H9 (cell line): ENCODE measurements at regions not wholly inside any gene's neighbourhood (a gene's known extent, or its start where the extent isn't known, plus 50 kb on each side); places are given as distances from the start of the nearest gene placed in this dataset.

Experiments
- DNase-seq: peaks from one replicate; pipeline ENCODE4 v3.0.0-alpha.2; 2017
- H2AFZ ChIP-seq: one replicate; pipeline ENCODE4 v1.6.1; 2013; ENCODE audit warnings: mild to moderate bottlenecking, low read length, control low read depth, moderate library complexity
- H2AK5ac ChIP-seq: 2 replicates; pipeline ENCODE4 v1.6.1; 2013; ENCODE audit warnings: low read length, control low read depth, mixed read lengths; ENCODE audit not compliant: insufficient read length
- H2BK120ac ChIP-seq: one replicate; pipeline ENCODE4 v1.6.1; 2013; ENCODE audit warnings: low read depth, mild to moderate bottlenecking, low read length, control low read depth, inconsistent platforms; ENCODE audit not compliant: poor library complexity, severe bottlenecking
- H2BK12ac ChIP-seq: 2 replicates; pipeline ENCODE4 v1.6.1; 2013; ENCODE audit warnings: low read length, control low read depth, mixed read lengths, low read depth; ENCODE audit not compliant: insufficient read length
- H2BK15ac ChIP-seq: 2 replicates; pipeline ENCODE4 v1.6.1; 2013; ENCODE audit warnings: low read depth, low read length, control low read depth
- H2BK20ac ChIP-seq: one replicate; pipeline ENCODE4 v1.6.1; 2013; ENCODE audit warnings: low read depth, mild to moderate bottlenecking, low read length, control low read depth, inconsistent platforms; ENCODE audit not compliant: poor library complexity, severe bottlenecking
- H2BK5ac ChIP-seq: 2 replicates; pipeline ENCODE4 v1.6.1; 2013; ENCODE audit warnings: low read length, control low read depth, mixed read lengths; ENCODE audit not compliant: insufficient read length
- H3K14ac ChIP-seq: 2 replicates; pipeline ENCODE4 v1.6.1; 2013; ENCODE audit warnings: low read length, control low read depth; ENCODE audit not compliant: insufficient read depth
- H3K18ac ChIP-seq: 2 replicates; pipeline ENCODE4 v1.6.1; 2013; ENCODE audit warnings: low read depth, mild to moderate bottlenecking, mixed read lengths, low read length, control low read depth; ENCODE audit not compliant: insufficient read length
- H3K23ac ChIP-seq: 2 replicates; pipeline ENCODE4 v1.6.1; 2013; ENCODE audit warnings: low read length, control low read depth, mixed read lengths, low read depth; ENCODE audit not compliant: insufficient read length
- H3K23me2 ChIP-seq: 2 replicates; pipeline ENCODE4 v1.6.1; 2013; ENCODE audit warnings: low read depth, mild to moderate bottlenecking, mixed read lengths, low read length, control low read depth; ENCODE audit not compliant: insufficient read length, poor library complexity, severe bottlenecking
- H3K27ac ChIP-seq: 2 replicates; pipeline ENCODE4 v1.5.1; 2013; ENCODE audit warnings: low read length, control low read depth, mixed read lengths, low read depth; ENCODE audit not compliant: insufficient read length
- H3K27me3 ChIP-seq: 2 replicates; pipeline ENCODE4 v1.6.1; 2013; ENCODE audit warnings: low read length, control low read depth, inconsistent platforms; ENCODE audit not compliant: insufficient read depth
- H3K4ac ChIP-seq: 2 replicates; pipeline ENCODE4 v1.6.1; 2013; ENCODE audit warnings: low read depth, mild to moderate bottlenecking, control low read depth, inconsistent platforms, low read length, moderate library complexity
- H3K4me1 ChIP-seq: 2 replicates; pipeline ENCODE4 v1.6.1; 2013; ENCODE audit warnings: low read length, control low read depth, inconsistent platforms; ENCODE audit not compliant: insufficient read depth
- H3K4me2 ChIP-seq: 2 replicates; pipeline ENCODE4 v1.6.1; 2013; ENCODE audit warnings: low read length, control low read depth, mixed read lengths; ENCODE audit not compliant: insufficient read length, insufficient read depth
- H3K56ac ChIP-seq: 2 replicates; pipeline ENCODE4 v1.6.1; 2013; ENCODE audit warnings: low read depth, mild to moderate bottlenecking, mixed read lengths, low read length, control low read depth; ENCODE audit not compliant: insufficient read length
- H3K79me1 ChIP-seq: 2 replicates; pipeline ENCODE4 v1.6.1; 2013; ENCODE audit warnings: low read depth, mild to moderate bottlenecking, moderate library complexity, low read length, control low read depth, inconsistent platforms; ENCODE audit not compliant: insufficient read depth, poor library complexity, severe bottlenecking
- H3K79me2 ChIP-seq: 2 replicates; pipeline ENCODE4 v1.6.1; 2013; ENCODE audit warnings: low read length, control low read depth, inconsistent platforms; ENCODE audit not compliant: insufficient read depth
- H3K9ac ChIP-seq: 2 replicates; pipeline ENCODE4 v1.6.1; 2013; ENCODE audit warnings: low read length, control low read depth, mixed read lengths; ENCODE audit not compliant: insufficient read length; ENCODE audit errors: extremely low read depth
- H3K9me3 ChIP-seq: one replicate; pipeline ENCODE4 v1.6.1; 2013; ENCODE audit warnings: low read depth, low read length, inconsistent platforms; ENCODE audit not compliant: control insufficient read depth
- H3T11ph ChIP-seq: one replicate; pipeline ENCODE4 v1.6.1; 2013; ENCODE audit warnings: mild to moderate bottlenecking, low read length, control low read depth, inconsistent platforms
- H4K20me1 ChIP-seq: one replicate; pipeline ENCODE4 v1.6.1; 2013; ENCODE audit not compliant: control insufficient read depth, insufficient read length, insufficient read depth
- H4K5ac ChIP-seq: 2 replicates; pipeline ENCODE4 v1.6.1; 2013; ENCODE audit warnings: low read depth, mild to moderate bottlenecking, mixed read lengths, low read length, control low read depth; ENCODE audit not compliant: insufficient read length
- H4K8ac ChIP-seq: replicated peaks from 2 replicates; pipeline ENCODE4 v1.6.1; 2013; ENCODE audit warnings: low read length, control low read depth, mixed read lengths, low read depth; ENCODE audit not compliant: insufficient read length
- H4K91ac ChIP-seq: 2 replicates; pipeline ENCODE4 v1.6.1; 2013; ENCODE audit warnings: low read depth, mild to moderate bottlenecking, moderate library complexity, mixed read lengths, low read length, control low read depth; ENCODE audit not compliant: insufficient read length
- H3K27ac Mint-ChIP-seq, 3 experiments: 2 replicates in 2 of 3; 3 replicates in 1 of 3; pipeline ENCODE4 v1.8.0; 2020 to 2021; ENCODE audit warnings: mixed read lengths in 3 of 3, mild to moderate bottlenecking in 1 of 3, moderate library complexity in 1 of 3
- H3K27me3 Mint-ChIP-seq: 2 replicates; pipeline ENCODE4 v1.8.0; 2021; ENCODE audit warnings: low read depth, mild to moderate bottlenecking, moderate library complexity, mixed read lengths
- H3K36me3 Mint-ChIP-seq, 3 experiments: 2 replicates in 2 of 3; 3 replicates in 1 of 3; pipeline ENCODE4 v1.8.0; 2020 to 2021; ENCODE audit warnings: low read depth in 3 of 3, mixed read lengths in 3 of 3; ENCODE audit not compliant: insufficient read depth in 1 of 3
- H3K4me1 Mint-ChIP-seq, 2 experiments: 2 replicates each; pipeline ENCODE4 v1.8.0; 2020; ENCODE audit warnings: mixed read lengths in 2 of 2
- H3K4me3 Mint-ChIP-seq, 2 experiments: 2 replicates in 1 of 2; 3 replicates in 1 of 2; pipeline ENCODE4 v1.8.0; 2020 to 2021; ENCODE audit warnings: mild to moderate bottlenecking in 2 of 2, mixed read lengths in 2 of 2, moderate library complexity in 1 of 2
- H3K9me3 Mint-ChIP-seq, 2 experiments: 2 replicates in 1 of 2; 3 replicates in 1 of 2; pipeline ENCODE4 v1.8.0; 2020; ENCODE audit warnings: mild to moderate bottlenecking in 2 of 2, mixed read lengths in 2 of 2, moderate library complexity in 1 of 2
- WGBS: extraction: QIAGEN DNeasy Blood & Tissue Kit; methylation state at CpG from one replicate; pipeline ENCODE4 v1.1.7; 2013; ENCODE audit warnings: missing lambda C conversion rate, low lambda C conversion rate, mixed read lengths; ENCODE audit not compliant: insufficient read length; ENCODE audit errors: extremely low coverage; 5-methylcytosine and 5-hydroxymethylcytosine counted together
- TF ChIP-seq, protein P1 (sequence below): fragments of 200-600 bp; sonication (generic); conservative IDR thresholded peaks from 3 replicates; pipeline ENCODE4 v1.8.0; 2021; ENCODE audit warnings: antibody characterized with exemption, mild to moderate bottlenecking

DNA sequence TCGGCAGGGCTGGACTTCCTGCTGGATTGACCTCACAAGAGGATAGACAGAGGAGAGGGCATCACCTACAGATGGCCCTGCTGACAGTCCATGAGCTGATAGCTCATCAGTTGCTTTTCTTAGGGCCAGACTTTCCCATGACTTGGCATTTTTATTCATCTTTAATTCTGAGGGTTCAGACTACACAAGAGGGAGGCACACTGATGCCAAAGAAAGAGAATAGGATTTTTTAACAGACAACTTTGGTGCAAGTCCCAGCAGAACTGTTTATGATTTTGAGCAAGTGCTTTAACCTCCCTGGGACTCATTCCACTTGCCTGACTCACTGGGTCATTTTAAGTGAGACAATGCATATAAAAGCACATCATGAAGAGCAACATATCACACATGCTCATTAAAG is 299.2 kb downstream of the INSIG2 start:
- no peak overlapping the region for H4K8ac ChIP-seq
- H3K27me3 Mint-ChIP-seq: no peaks in the 10 kb centered on the region
- no peak overlapping the region for H2BK20ac ChIP-seq
- H3K4me2 ChIP-seq: no peak overlapping the region
- no peak overlapping the region for H3K4ac ChIP-seq
- no peaks in the 10 kb centered on the region for H3K79me2 ChIP-seq
- peaks cover 5 to 8% of the 10 kb centered on the region in 2 experiments; a peak in 3 of 5 replicates for H3K9me3 Mint-ChIP-seq
- H3K79me1 ChIP-seq: no peaks in the 10 kb centered on the region
- H3K36me3 Mint-ChIP-seq: peaks cover 0 to 11% (median 8%) of the 10 kb centered on the region in 3 experiments; a peak in 3 of 7 replicates
- H3K27ac Mint-ChIP-seq: no peak overlapping the region
- TF ChIP-seq, protein P1, sequence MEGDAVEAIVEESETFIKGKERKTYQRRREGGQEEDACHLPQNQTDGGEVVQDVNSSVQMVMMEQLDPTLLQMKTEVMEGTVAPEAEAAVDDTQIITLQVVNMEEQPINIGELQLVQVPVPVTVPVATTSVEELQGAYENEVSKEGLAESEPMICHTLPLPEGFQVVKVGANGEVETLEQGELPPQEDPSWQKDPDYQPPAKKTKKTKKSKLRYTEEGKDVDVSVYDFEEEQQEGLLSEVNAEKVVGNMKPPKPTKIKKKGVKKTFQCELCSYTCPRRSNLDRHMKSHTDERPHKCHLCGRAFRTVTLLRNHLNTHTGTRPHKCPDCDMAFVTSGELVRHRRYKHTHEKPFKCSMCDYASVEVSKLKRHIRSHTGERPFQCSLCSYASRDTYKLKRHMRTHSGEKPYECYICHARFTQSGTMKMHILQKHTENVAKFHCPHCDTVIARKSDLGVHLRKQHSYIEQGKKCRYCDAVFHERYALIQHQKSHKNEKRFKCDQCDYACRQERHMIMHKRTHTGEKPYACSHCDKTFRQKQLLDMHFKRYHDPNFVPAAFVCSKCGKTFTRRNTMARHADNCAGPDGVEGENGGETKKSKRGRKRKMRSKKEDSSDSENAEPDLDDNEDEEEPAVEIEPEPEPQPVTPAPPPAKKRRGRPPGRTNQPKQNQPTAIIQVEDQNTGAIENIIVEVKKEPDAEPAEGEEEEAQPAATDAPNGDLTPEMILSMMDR: no peak
- no peak overlapping the region for H2AFZ ChIP-seq
- WGBS: no CpG with 5 or more reads among the region's 1 CpG
- no peak overlapping the region for H2BK15ac ChIP-seq
- H3K4me1 ChIP-seq: no peaks in the 10 kb centered on the region
- DNase-seq: no peak
- no peak overlapping the region for H4K91ac ChIP-seq
- H3K4me3 Mint-ChIP-seq: no peak overlapping the region
- no peak overlapping the region for H2BK120ac ChIP-seq
- H2BK12ac ChIP-seq: no peak overlapping the region
- H3K14ac ChIP-seq: no peak overlapping the region
- no peak overlapping the region for H2AK5ac ChIP-seq
- no peaks in the 10 kb centered on the region for H3K4me1 Mint-ChIP-seq
- H3K27ac ChIP-seq: no peak overlapping the region
- no peak overlapping the region for H3K23ac ChIP-seq
- no peaks in the 10 kb centered on the region for H3K23me2 ChIP-seq
- no peak overlapping the region for H3K18ac ChIP-seq
- H4K20me1 ChIP-seq: no peaks in the 10 kb centered on the region
- no peak overlapping the region for H2BK5ac ChIP-seq
- H3K9ac ChIP-seq: no peak overlapping the region
- no peak overlapping the region for H4K5ac ChIP-seq
- H3K9me3 ChIP-seq: no peaks in the 10 kb centered on the region
- no peak overlapping the region for H3K56ac ChIP-seq
- 0 out of 2 replicates have a peak, but pooled peaks cover 2% of the 10 kb centered on the region for H3K27me3 ChIP-seq
- no peak overlapping the region for H3T11ph ChIP-seq
